ENCODE measurements at regions not wholly inside any gene's neighbourhood (a gene's known extent, or its start where the extent isn't known, plus 50 kb on each side); places are given as distances from the start of the nearest gene placed in this dataset.

DNA sequence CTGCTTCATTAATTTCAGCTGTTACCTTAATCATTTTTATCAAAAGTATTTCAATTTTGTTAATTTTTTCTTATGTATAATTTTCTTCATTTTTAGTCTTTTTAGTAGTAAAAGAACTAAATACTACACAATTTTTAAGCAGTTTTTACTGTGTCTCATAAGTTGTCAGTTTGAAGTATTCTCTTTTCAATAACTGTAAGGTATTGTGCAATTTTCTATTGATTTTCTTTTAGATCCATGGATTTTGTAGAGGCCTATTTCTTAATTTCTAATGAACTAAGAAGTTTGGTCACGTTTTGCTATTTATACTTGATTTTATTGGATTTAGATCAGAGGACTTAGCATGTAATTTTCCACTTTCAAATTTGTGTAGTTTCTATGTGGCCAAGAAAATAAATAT lies 207.7 kb upstream of the PRR16 start:
- ChIA-PET CTCF (ENCODE audit: low intra/inter-chr PET ratio) (no interaction called here), POLR2A (no interaction called here)
- Histone ChIP-seq H3K9me1 (ENCODE audit: control insufficient read depth, insufficient read depth, low read length) (no peaks in the 10 kb centered on the region), H3K27ac (ENCODE audit: extremely low read depth, low read depth, low read length) (no peak overlapping the region), H3K36me3 (ENCODE audit: control insufficient read depth, insufficient read depth, low read length) (no peaks in the 10 kb centered on the region), H3K4me1 (replicated peaks in 1 of 2; ENCODE audit: control insufficient read depth in 2 of 2, insufficient read depth in 2 of 2, low read length in 2 of 2) (no peaks in the 10 kb centered on the region), H3K9me3 (replicated peaks; ENCODE audit: control insufficient read depth, insufficient read depth, low read depth, low read length) (no peaks in the 10 kb centered on the region; the same call in 1 of the 2 replicates), H3K27me3 (ENCODE audit: control insufficient read depth in 2 of 2, insufficient read depth in 2 of 2, low read length in 2 of 2) (no peaks in the 10 kb centered on the region), H3K4me3 (no peak overlapping the region), H4K20me1 (replicated peaks; ENCODE audit: control insufficient read depth, insufficient read depth, low read length) (no peaks in the 10 kb centered on the region), H2AFZ (ENCODE audit: low read depth, low read length) (no peak overlapping the region), H3K4me2 (ENCODE audit: insufficient read depth, low read length) (no peak overlapping the region), H3K79me2 (ENCODE audit: control insufficient read depth, insufficient read depth, low read length) (no peaks in the 10 kb centered on the region), H3K9ac (ENCODE audit: insufficient read depth in 1 of 2, low read depth in 2 of 2, low read length in 2 of 2) (no peak overlapping the region)
- 0% methylated on average over 1 of the region's 1 CpG for WGBS (ENCODE audit: insufficient coverage, low coverage, missing lambda C conversion rate)
- peak; percentile 48 for TF ChIP-seq CEBPB (tag; IDR thresholded peaks at IDR 0.05)
- TF ChIP-seq, protein P1, sequence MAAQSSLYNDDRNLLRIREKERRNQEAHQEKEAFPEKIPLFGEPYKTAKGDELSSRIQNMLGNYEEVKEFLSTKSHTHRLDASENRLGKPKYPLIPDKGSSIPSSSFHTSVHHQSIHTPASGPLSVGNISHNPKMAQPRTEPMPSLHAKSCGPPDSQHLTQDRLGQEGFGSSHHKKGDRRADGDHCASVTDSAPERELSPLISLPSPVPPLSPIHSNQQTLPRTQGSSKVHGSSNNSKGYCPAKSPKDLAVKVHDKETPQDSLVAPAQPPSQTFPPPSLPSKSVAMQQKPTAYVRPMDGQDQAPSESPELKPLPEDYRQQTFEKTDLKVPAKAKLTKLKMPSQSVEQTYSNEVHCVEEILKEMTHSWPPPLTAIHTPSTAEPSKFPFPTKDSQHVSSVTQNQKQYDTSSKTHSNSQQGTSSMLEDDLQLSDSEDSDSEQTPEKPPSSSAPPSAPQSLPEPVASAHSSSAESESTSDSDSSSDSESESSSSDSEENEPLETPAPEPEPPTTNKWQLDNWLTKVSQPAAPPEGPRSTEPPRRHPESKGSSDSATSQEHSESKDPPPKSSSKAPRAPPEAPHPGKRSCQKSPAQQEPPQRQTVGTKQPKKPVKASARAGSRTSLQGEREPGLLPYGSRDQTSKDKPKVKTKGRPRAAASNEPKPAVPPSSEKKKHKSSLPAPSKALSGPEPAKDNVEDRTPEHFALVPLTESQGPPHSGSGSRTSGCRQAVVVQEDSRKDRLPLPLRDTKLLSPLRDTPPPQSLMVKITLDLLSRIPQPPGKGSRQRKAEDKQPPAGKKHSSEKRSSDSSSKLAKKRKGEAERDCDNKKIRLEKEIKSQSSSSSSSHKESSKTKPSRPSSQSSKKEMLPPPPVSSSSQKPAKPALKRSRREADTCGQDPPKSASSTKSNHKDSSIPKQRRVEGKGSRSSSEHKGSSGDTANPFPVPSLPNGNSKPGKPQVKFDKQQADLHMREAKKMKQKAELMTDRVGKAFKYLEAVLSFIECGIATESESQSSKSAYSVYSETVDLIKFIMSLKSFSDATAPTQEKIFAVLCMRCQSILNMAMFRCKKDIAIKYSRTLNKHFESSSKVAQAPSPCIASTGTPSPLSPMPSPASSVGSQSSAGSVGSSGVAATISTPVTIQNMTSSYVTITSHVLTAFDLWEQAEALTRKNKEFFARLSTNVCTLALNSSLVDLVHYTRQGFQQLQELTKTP (IDR thresholded peaks at IDR 0.05; ENCODE audit: low read depth in 1 of 2, partially characterized antibody in 2 of 2), result no peak
- no peak for TF ChIP-seq CEBPG (CRISPR knock-in tag; IDR thresholded peaks at IDR 0.05)
- TF ChIP-seq CEBPG (tag; conservative IDR thresholded peaks at IDR 0.05 in 1 of 2, IDR thresholded peaks at IDR 0.05 in 1 of 2), result peak in 1 of 2 experiments; percentile 64; a peak in 2 of 4 replicates
- TF ChIP-seq FOSL1 (tag; conservative IDR thresholded peaks at IDR 0.05), result no peak
- no peak for TF ChIP-seq ETS2 (tag; IDR thresholded peaks at IDR 0.05; ENCODE audit: borderline replicate concordance, poor library complexity, severe bottlenecking)
- intact Hi-C loops (cut with micrococcal nuclease), result no loop called here
- ATAC-seq (no peak), DNase-seq (ENCODE audit: extremely low read depth in 1 of 4, low spot score in 3 of 4) (no peak), FAIRE-seq (no peak)
- in situ Hi-C loops (cut with MboI), result no loop called here
- no TSS peak for BruUV-seq (replicated peaks)

Data from K562 (cell line).